Upper lobe of left lung (tissue), 4 donors: ENCODE measurements at regions not wholly inside any gene's neighbourhood (a gene's known extent, or its start where the extent isn't known, plus 50 kb on each side); places are given as distances from the start of the nearest gene placed in this dataset.

Experiments used
- CTCF ChIP-seq, 6 experiments: fragments of 450-650 bp in 4 of 6; fragments of 200-600 bp in 2 of 6; sonication (generic) in 2 of 6; IDR thresholded peaks; one replicate each; pipeline ENCODE4 v1.5.1; 2016 to 2019; ENCODE audit warnings: antibody characterized with exemption in 6 of 6
- POLR2AphosphoS5 ChIP-seq, 2 donors: sonication (generic); formaldehyde crosslinking; IDR thresholded peaks; one replicate each; pipeline ENCODE4 v1.5.1; 2017; ENCODE audit warnings: antibody characterized with exemption in 2 of 2

DNA sequence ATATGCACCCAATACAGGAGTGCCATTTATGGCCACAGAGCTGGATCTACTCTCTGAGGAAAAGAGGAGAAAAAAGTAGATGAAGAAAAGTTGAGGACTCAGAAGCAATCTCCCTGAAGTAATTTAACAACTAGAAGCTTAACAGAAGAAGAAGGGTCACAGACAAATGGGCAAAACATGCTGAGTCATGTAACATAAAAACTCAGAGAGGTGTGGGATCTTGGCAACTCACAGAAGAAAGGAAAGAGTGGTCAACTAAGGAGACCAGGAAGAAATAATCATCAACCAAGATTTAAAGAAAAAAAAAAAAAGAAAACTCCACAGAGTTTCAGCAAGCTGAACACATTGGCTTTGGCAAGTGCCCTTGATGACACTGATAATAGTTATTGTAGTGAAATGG, 51.8 kb upstream of the BET1 start:
- no peak for TF ChIP-seq POLR2AphosphoS5 (IDR thresholded peaks at IDR 0.05)
- no peak for TF ChIP-seq CTCF (IDR thresholded peaks at IDR 0.05)
